Central memory CD8-positive, alpha-beta T cell (primary cell): ENCODE measurements at regions not wholly inside any gene's neighbourhood (a gene's known extent, or its start where the extent isn't known, plus 50 kb on each side); places are given as distances from the start of the nearest gene placed in this dataset.
"Not testable (repeated sequence)": the region's sequence is repeated elsewhere in the genome, so short reads cannot be mapped to it uniquely, and the experiment has no call there.

Experiments
- ATAC-seq: fragments of 150-1000 bp; cut with Tn5 transposase; replicated peaks from 2 replicates; pipeline ENCODE4 v1.10.0; 2022; ENCODE audit warnings: mild to moderate bottlenecking, moderate FRiP score, moderate number of reproducible peaks; ENCODE audit not compliant: poor library complexity, severe bottlenecking; ENCODE audit errors: extremely low read depth
- DNase-seq, 2 donors: peaks; one replicate each; pipeline ENCODE4 v3.0.0; 2021; ENCODE audit warnings: low spot score in 2 of 2
- H3K27ac Mint-ChIP-seq: one replicate; pipeline ENCODE4 v1.8.0; 2022; ENCODE audit warnings: low read depth, mild to moderate bottlenecking, moderate library complexity, mixed read lengths
- H3K27me3 Mint-ChIP-seq: one replicate; pipeline ENCODE4 v1.8.0; 2022; ENCODE audit warnings: mixed read lengths
- H3K36me3 Mint-ChIP-seq: one replicate; pipeline ENCODE4 v1.8.0; 2022; ENCODE audit warnings: mild to moderate bottlenecking, moderate library complexity, mixed read lengths; ENCODE audit not compliant: insufficient read depth
- H3K4me1 Mint-ChIP-seq: one replicate; pipeline ENCODE4 v1.8.0; 2022; ENCODE audit warnings: mixed read lengths
- H3K4me3 Mint-ChIP-seq: one replicate; pipeline ENCODE4 v1.8.0; 2022; ENCODE audit warnings: mild to moderate bottlenecking, moderate library complexity, mixed read lengths
- H3K9me3 Mint-ChIP-seq: one replicate; pipeline ENCODE4 v1.8.0; 2022; ENCODE audit warnings: mixed read lengths

GRCh38 chr19:28057026-28057425, 1155.9 kb downstream of the UQCRFS1 start:
- not testable (repeated sequence) for H3K27ac Mint-ChIP-seq, H3K4me1 Mint-ChIP-seq, H3K4me3 Mint-ChIP-seq, H3K36me3 Mint-ChIP-seq, ATAC-seq, H3K9me3 Mint-ChIP-seq, DNase-seq, H3K27me3 Mint-ChIP-seq

GRCh38 chr19:28051047-28051446, 1161.9 kb downstream of the UQCRFS1 start:
- DNase-seq = no peak
- H3K9me3 Mint-ChIP-seq = peaks cover 25% of the 10 kb centered on the region
- ATAC-seq = no peak
- H3K27ac Mint-ChIP-seq = no peak overlapping the region
- H3K4me3 Mint-ChIP-seq = no peak overlapping the region
- no peaks in the 10 kb centered on the region for H3K36me3 Mint-ChIP-seq
- H3K4me1 Mint-ChIP-seq = no peaks in the 10 kb centered on the region
- H3K27me3 Mint-ChIP-seq = no peaks in the 10 kb centered on the region

GRCh38 chr19:28049875-28050274, 1163.1 kb downstream of the UQCRFS1 start:
- no peaks in the 10 kb centered on the region for H3K4me1 Mint-ChIP-seq
- no peaks in the 10 kb centered on the region for H3K27me3 Mint-ChIP-seq
- no peak overlapping the region for H3K27ac Mint-ChIP-seq
- peaks cover 25% of the 10 kb centered on the region for H3K9me3 Mint-ChIP-seq
- H3K4me3 Mint-ChIP-seq = no peak overlapping the region
- no peak for DNase-seq
- no peaks in the 10 kb centered on the region for H3K36me3 Mint-ChIP-seq
- ATAC-seq = no peak

- no peak overlapping the region for H3K4me3 Mint-ChIP-seq
- no peak for ATAC-seq
- DNase-seq = no peak
- peaks cover 1% of the 10 kb centered on the region for H3K36me3 Mint-ChIP-seq
- no peaks in the 10 kb centered on the region for H3K4me1 Mint-ChIP-seq
- H3K27ac Mint-ChIP-seq = no peak overlapping the region
- H3K9me3 Mint-ChIP-seq = peaks cover 18% of the 10 kb centered on the region
- no peaks in the 10 kb centered on the region for H3K27me3 Mint-ChIP-seq
Observed at GRCh38 chr19:28046932-28047331, 1166.0 kb downstream of the UQCRFS1 start.

- Mint-ChIP-seq H3K27me3 (no peaks in the 10 kb centered on the region), H3K4me1 (no peaks in the 10 kb centered on the region), H3K27ac (no peak overlapping the region), H3K4me3 (no peak overlapping the region), H3K9me3 (peaks cover 15% of the 10 kb centered on the region), H3K36me3 (peaks cover 1% of the 10 kb centered on the region)
- ATAC-seq = no peak
- DNase-seq = no peak
Observed at GRCh38 chr19:28045621-28046020, 1167.3 kb downstream of the UQCRFS1 start.

GRCh38 chr19:28044477-28044876, 1168.5 kb downstream of the UQCRFS1 start:
- no peak for DNase-seq
- Mint-ChIP-seq H3K4me3 (no peak overlapping the region), H3K36me3 (peaks cover 1% of the 10 kb centered on the region), H3K27ac (no peak overlapping the region), H3K4me1 (no peaks in the 10 kb centered on the region), H3K9me3 (peaks cover 11% of the 10 kb centered on the region), H3K27me3 (no peaks in the 10 kb centered on the region)
- no peak for ATAC-seq

GRCh38 chr19:28042516-28042915, 1170.4 kb downstream of the UQCRFS1 start:
- DNase-seq (no peak), ATAC-seq (no peak)
- no peak overlapping the region for H3K27ac Mint-ChIP-seq
- H3K4me3 Mint-ChIP-seq = no peak overlapping the region
- H3K9me3 Mint-ChIP-seq = peaks cover 7% of the 10 kb centered on the region
- H3K36me3 Mint-ChIP-seq = peaks cover 1% of the 10 kb centered on the region
- no peaks in the 10 kb centered on the region for H3K27me3 Mint-ChIP-seq
- no peaks in the 10 kb centered on the region for H3K4me1 Mint-ChIP-seq

GRCh38 chr19:28039677-28040381, 1173.1 kb downstream of the UQCRFS1 start:
- ATAC-seq = no peak
- no peak for DNase-seq
- Mint-ChIP-seq H3K4me3 (no peak overlapping the region), H3K27me3 (no peaks in the 10 kb centered on the region), H3K36me3 (peaks cover 1% of the 10 kb centered on the region), H3K4me1 (no peaks in the 10 kb centered on the region), H3K9me3 (peaks cover 5% of the 10 kb centered on the region), H3K27ac (no peak overlapping the region)

GRCh38 chr19:28037186-28037585, 1175.8 kb downstream of the UQCRFS1 start:
- DNase-seq = no peak
- H3K4me3 Mint-ChIP-seq = no peak overlapping the region
- no peak overlapping the region for H3K27ac Mint-ChIP-seq
- H3K36me3 Mint-ChIP-seq = no peaks in the 10 kb centered on the region
- no peak for ATAC-seq
- H3K27me3 Mint-ChIP-seq = no peaks in the 10 kb centered on the region
- no peaks in the 10 kb centered on the region for H3K4me1 Mint-ChIP-seq
- peaks cover 10% of the 10 kb centered on the region for H3K9me3 Mint-ChIP-seq

GRCh38 chr19:28036486-28036885, 1176.5 kb downstream of the UQCRFS1 start:
- no peaks in the 10 kb centered on the region for H3K4me1 Mint-ChIP-seq
- H3K4me3 Mint-ChIP-seq = no peak overlapping the region
- H3K9me3 Mint-ChIP-seq = peaks cover 14% of the 10 kb centered on the region
- H3K27me3 Mint-ChIP-seq = no peaks in the 10 kb centered on the region
- ATAC-seq (no peak), DNase-seq (no peak)
- no peak overlapping the region for H3K27ac Mint-ChIP-seq
- H3K36me3 Mint-ChIP-seq = no peaks in the 10 kb centered on the region

- H3K27ac Mint-ChIP-seq = no peak overlapping the region
- ATAC-seq (no peak), DNase-seq (no peak)
- no peaks in the 10 kb centered on the region for H3K36me3 Mint-ChIP-seq
- H3K4me3 Mint-ChIP-seq = no peak overlapping the region
- H3K9me3 Mint-ChIP-seq = peaks cover 22% of the 10 kb centered on the region
- H3K4me1 Mint-ChIP-seq = no peaks in the 10 kb centered on the region
- H3K27me3 Mint-ChIP-seq = no peaks in the 10 kb centered on the region
Observed at GRCh38 chr19:28034936-28035335, 1178.0 kb downstream of the UQCRFS1 start.

- peaks cover 17% of the 10 kb centered on the region for H3K9me3 Mint-ChIP-seq
- no peak for DNase-seq
- no peaks in the 10 kb centered on the region for H3K36me3 Mint-ChIP-seq
- no peak overlapping the region for H3K27ac Mint-ChIP-seq
- no peaks in the 10 kb centered on the region for H3K27me3 Mint-ChIP-seq
- no peak overlapping the region for H3K4me3 Mint-ChIP-seq
- no peak for ATAC-seq
- no peaks in the 10 kb centered on the region for H3K4me1 Mint-ChIP-seq
Observed at GRCh38 chr19:28028881-28029444, 1184.0 kb downstream of the UQCRFS1 start.

- Mint-ChIP-seq H3K27ac (no peak overlapping the region), H3K4me1 (no peaks in the 10 kb centered on the region), H3K27me3 (no peaks in the 10 kb centered on the region), H3K9me3 (peaks cover 11% of the 10 kb centered on the region), H3K4me3 (no peak overlapping the region), H3K36me3 (no peaks in the 10 kb centered on the region)
- DNase-seq (no peak), ATAC-seq (no peak)
Observed at GRCh38 chr19:28027116-28027515, 1185.8 kb downstream of the UQCRFS1 start.
